Progenitor cell of endocrine pancreas (in vitro differentiated cells): ENCODE measurements at regions not wholly inside any gene's neighbourhood (a gene's known extent, or its start where the extent isn't known, plus 50 kb on each side); places are given as distances from the start of the nearest gene placed in this dataset.
"Not testable (repeated sequence)": the region's sequence is repeated elsewhere in the genome, so short reads cannot be mapped to it uniquely, and the experiment has no call there.

Source experiments
- DNase-seq: peaks from one replicate; pipeline ENCODE4 v3.0.0; 2021; ENCODE audit warnings: low spot score; ENCODE audit not compliant: unreplicated experiment
- H3K27ac Mint-ChIP-seq: 2 replicates; pipeline ENCODE4 v1.8.0; 2021; ENCODE audit warnings: mild to moderate bottlenecking, moderate library complexity, mixed read lengths
- H3K27me3 Mint-ChIP-seq: 2 replicates; pipeline ENCODE4 v1.8.0; 2021; ENCODE audit warnings: mixed read lengths
- H3K36me3 Mint-ChIP-seq: 2 replicates; pipeline ENCODE4 v1.8.0; 2022; ENCODE audit warnings: mixed read lengths; ENCODE audit not compliant: insufficient read depth
- H3K4me1 Mint-ChIP-seq: 2 replicates; pipeline ENCODE4 v1.8.0; 2021; ENCODE audit warnings: low read depth, mixed read lengths
- H3K4me3 Mint-ChIP-seq: 2 replicates; pipeline ENCODE4 v1.8.0; 2021; ENCODE audit warnings: low read depth, mild to moderate bottlenecking, moderate library complexity, mixed read lengths
- H3K9me3 Mint-ChIP-seq: 2 replicates; pipeline ENCODE4 v1.8.0; 2021; ENCODE audit warnings: low read depth, mixed read lengths
- CTCF ChIP-seq: fragments of 200-600 bp; sonication (generic); IDR thresholded peaks from one replicate; pipeline ENCODE4 v1.5.0; 2021; ENCODE audit warnings: antibody characterized with exemption, mild to moderate bottlenecking; ENCODE audit not compliant: unreplicated experiment

- Mint-ChIP-seq H3K4me1 (peaks cover 2% of the 10 kb centered on the region), H3K9me3 (no peaks in the 10 kb centered on the region), H3K27ac (no peak overlapping the region), H3K4me3 (no peak overlapping the region), H3K36me3 (no peaks in the 10 kb centered on the region), H3K27me3 (peaks cover 20% of the 10 kb centered on the region)
- TF ChIP-seq CTCF = no peak
- DNase-seq = no peak
Observed at GRCh38 chr3:8173892-8174291, 327.7 kb upstream of the LMCD1 start.

GRCh38 chr3:8176759-8177483 lies 324.7 kb upstream of the LMCD1 start:
- H3K27ac Mint-ChIP-seq = not testable (repeated sequence)

GRCh38 chr3:8178516-8178915 lies 323.1 kb upstream of the LMCD1 start:
- peaks cover 40% of the 10 kb centered on the region for H3K27me3 Mint-ChIP-seq
- not testable (repeated sequence) for DNase-seq, H3K27ac Mint-ChIP-seq, H3K9me3 Mint-ChIP-seq, H3K4me1 Mint-ChIP-seq, H3K36me3 Mint-ChIP-seq, H3K4me3 Mint-ChIP-seq

More at GRCh38 chr3:8176759-8177483, 324.7 kb upstream of the LMCD1 start:
- H3K36me3 Mint-ChIP-seq, H3K4me1 Mint-ChIP-seq, H3K4me3 Mint-ChIP-seq, H3K9me3 Mint-ChIP-seq, DNase-seq: not testable (repeated sequence)
- peaks cover 40% of the 10 kb centered on the region for H3K27me3 Mint-ChIP-seq

- no peak for TF ChIP-seq CTCF
- Mint-ChIP-seq H3K9me3 (no peaks in the 10 kb centered on the region), H3K4me1 (peaks cover 6% of the 10 kb centered on the region), H3K36me3 (no peaks in the 10 kb centered on the region), H3K27me3 (peaks cover 36% of the 10 kb centered on the region), H3K27ac (no peak overlapping the region), H3K4me3 (no peak overlapping the region)
- no peak for DNase-seq
Observed at GRCh38 chr3:8182904-8183303, 318.7 kb upstream of the LMCD1 start.

- Mint-ChIP-seq H3K4me1 (peaks cover 6% of the 10 kb centered on the region), H3K36me3 (no peaks in the 10 kb centered on the region), H3K9me3 (no peaks in the 10 kb centered on the region), H3K4me3 (no peak overlapping the region), H3K27ac (no peak overlapping the region), H3K27me3 (peaks cover 29% of the 10 kb centered on the region)
- TF ChIP-seq CTCF = no peak
- DNase-seq = no peak
Observed at GRCh38 chr3:8183627-8184026, 318.0 kb upstream of the LMCD1 start.

- no peak for TF ChIP-seq CTCF
- H3K27ac Mint-ChIP-seq = no peak overlapping the region
- no peak for DNase-seq
- H3K36me3 Mint-ChIP-seq = peaks cover under 1% of the 10 kb centered on the region
- no peak overlapping the region for H3K4me3 Mint-ChIP-seq
- peaks cover 9% of the 10 kb centered on the region for H3K9me3 Mint-ChIP-seq
- H3K27me3 Mint-ChIP-seq = peaks cover 9% of the 10 kb centered on the region
- H3K4me1 Mint-ChIP-seq = peaks cover 6% of the 10 kb centered on the region
Observed at GRCh38 chr3:8186213-8186612, 315.4 kb upstream of the LMCD1 start.
